Suprapubic skin (tissue), 4 donors: ENCODE measurements at regions not wholly inside any gene's neighbourhood (a gene's known extent, or its start where the extent isn't known, plus 50 kb on each side); places are given as distances from the start of the nearest gene placed in this dataset.
"Not testable (repeated sequence)": the region's sequence is repeated elsewhere in the genome, so short reads cannot be mapped to it uniquely, and the experiment has no call there.

Source experiments
- DNase-seq, 2 donors: peaks; one replicate each; pipeline ENCODE4 v3.0.0-alpha.2; 2019; ENCODE audit warnings: low spot score in 2 of 2
- H3K27ac ChIP-seq: fragments of 200-600 bp; sonication (generic); one replicate; pipeline ENCODE4 v1.5.1; 2019
- H3K27me3 ChIP-seq: fragments of 200-600 bp; sonication (generic); one replicate; pipeline ENCODE4 v1.5.1; 2019
- H3K36me3 ChIP-seq: fragments of 200-600 bp; sonication (generic); one replicate; pipeline ENCODE4 v1.5.1; 2019
- H3K4me1 ChIP-seq: fragments of 200-600 bp; sonication (generic); one replicate; pipeline ENCODE4 v1.5.1; 2019
- H3K4me3 ChIP-seq: fragments of 200-600 bp; sonication (generic); one replicate; pipeline ENCODE4 v1.5.1; 2019; ENCODE audit warnings: mild to moderate bottlenecking
- H3K9me3 ChIP-seq: fragments of 200-600 bp; sonication (generic); one replicate; pipeline ENCODE4 v1.5.1; 2019
- EP300 ChIP-seq: sonication (generic); formaldehyde crosslinking; IDR thresholded peaks from one replicate; pipeline ENCODE4 v1.6.1; 2017; ENCODE audit warnings: antibody characterized with exemption
- POLR2A ChIP-seq, 2 donors: fragments of 450-650 bp; IDR thresholded peaks; one replicate each; pipeline ENCODE4 v1.6.1; 2017; ENCODE audit warnings: antibody characterized with exemption in 2 of 2, mild to moderate bottlenecking in 2 of 2, moderate library complexity in 2 of 2
- POLR2AphosphoS5 ChIP-seq, 3 donors: sonication (generic); formaldehyde crosslinking; IDR thresholded peaks; one replicate each; pipeline ENCODE4 v1.6.1; 2017; ENCODE audit warnings: antibody characterized with exemption in 3 of 3
- WGBS: methylation state at CpG from one replicate; pipeline ENCODE4 v1.1.5; 2018; 5-methylcytosine and 5-hydroxymethylcytosine counted together
- TF ChIP-seq, protein P1 (sequence below), 2 donors: fragments of 200-600 bp in 1 of 2; fragments of 450-650 bp in 1 of 2; sonication (generic) in 1 of 2; IDR thresholded peaks; one replicate each; pipeline ENCODE4 v1.5.1; 2016 to 2019; ENCODE audit warnings: antibody characterized with exemption in 2 of 2, mild to moderate bottlenecking in 1 of 2, moderate library complexity in 1 of 2

DNA sequence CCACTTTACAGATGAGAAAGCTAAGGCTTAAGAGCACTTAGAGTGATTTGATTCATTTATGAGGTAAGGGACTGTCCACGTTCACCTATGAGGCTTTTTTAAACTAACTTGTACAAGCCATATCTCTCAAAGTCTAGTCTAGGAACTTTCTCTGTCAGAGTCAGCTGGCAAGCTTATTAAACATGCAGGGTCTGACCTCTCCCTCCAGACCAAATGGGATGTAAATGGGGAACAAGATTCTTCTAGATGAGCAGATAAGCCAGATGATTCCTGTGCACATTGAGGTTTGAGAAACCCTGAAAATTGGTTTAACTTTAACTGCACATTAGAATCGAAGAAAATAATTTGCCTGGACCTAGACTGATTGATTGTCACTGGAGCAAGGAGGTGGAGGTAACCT, 160.0 kb upstream of the SPRY1 start:
- H3K4me3 ChIP-seq, result no peak overlapping the region
- no peaks in the 10 kb centered on the region for H3K36me3 ChIP-seq
- TF ChIP-seq POLR2AphosphoS5 (IDR thresholded peaks at IDR 0.05) (no peak), EP300 (no peak), POLR2A (IDR thresholded peaks at IDR 0.05) (no peak)
- TF ChIP-seq, protein P1, sequence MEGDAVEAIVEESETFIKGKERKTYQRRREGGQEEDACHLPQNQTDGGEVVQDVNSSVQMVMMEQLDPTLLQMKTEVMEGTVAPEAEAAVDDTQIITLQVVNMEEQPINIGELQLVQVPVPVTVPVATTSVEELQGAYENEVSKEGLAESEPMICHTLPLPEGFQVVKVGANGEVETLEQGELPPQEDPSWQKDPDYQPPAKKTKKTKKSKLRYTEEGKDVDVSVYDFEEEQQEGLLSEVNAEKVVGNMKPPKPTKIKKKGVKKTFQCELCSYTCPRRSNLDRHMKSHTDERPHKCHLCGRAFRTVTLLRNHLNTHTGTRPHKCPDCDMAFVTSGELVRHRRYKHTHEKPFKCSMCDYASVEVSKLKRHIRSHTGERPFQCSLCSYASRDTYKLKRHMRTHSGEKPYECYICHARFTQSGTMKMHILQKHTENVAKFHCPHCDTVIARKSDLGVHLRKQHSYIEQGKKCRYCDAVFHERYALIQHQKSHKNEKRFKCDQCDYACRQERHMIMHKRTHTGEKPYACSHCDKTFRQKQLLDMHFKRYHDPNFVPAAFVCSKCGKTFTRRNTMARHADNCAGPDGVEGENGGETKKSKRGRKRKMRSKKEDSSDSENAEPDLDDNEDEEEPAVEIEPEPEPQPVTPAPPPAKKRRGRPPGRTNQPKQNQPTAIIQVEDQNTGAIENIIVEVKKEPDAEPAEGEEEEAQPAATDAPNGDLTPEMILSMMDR (IDR thresholded peaks at IDR 0.05), result no peak
- no peaks in the 10 kb centered on the region for H3K9me3 ChIP-seq
- 85% methylated on average over 2 of the region's 2 CpGs for WGBS
- H3K4me1 ChIP-seq, result no peaks in the 10 kb centered on the region
- no peak for DNase-seq
- no peaks in the 10 kb centered on the region for H3K27me3 ChIP-seq
- H3K27ac ChIP-seq, result no peak overlapping the region

DNA sequence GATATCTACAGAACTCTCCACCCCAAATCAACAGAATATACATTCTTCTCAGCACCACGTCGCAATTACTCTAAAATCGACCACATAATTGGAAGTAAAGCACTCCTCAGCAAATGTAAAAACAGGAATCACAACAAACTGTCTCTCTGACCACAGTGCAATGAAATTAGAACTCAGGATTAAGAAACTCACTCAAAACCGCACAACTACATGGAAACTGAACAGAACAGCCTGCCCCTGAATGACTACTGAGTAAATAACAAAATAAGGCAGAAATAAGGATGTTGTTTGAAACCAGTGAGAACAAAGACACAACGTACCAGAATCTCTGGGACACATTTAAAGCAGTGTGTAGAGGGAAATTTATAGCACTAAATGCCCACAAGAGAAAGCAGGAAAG, 156.3 kb upstream of the SPRY1 start:
- 88% methylated on average over 5 of the region's 5 CpGs for WGBS
- DNase-seq, H3K27me3 ChIP-seq, H3K9me3 ChIP-seq, H3K36me3 ChIP-seq, H3K4me3 ChIP-seq, H3K27ac ChIP-seq: not testable (repeated sequence)
- peaks cover 10% of the 10 kb centered on the region for H3K4me1 ChIP-seq

DNA sequence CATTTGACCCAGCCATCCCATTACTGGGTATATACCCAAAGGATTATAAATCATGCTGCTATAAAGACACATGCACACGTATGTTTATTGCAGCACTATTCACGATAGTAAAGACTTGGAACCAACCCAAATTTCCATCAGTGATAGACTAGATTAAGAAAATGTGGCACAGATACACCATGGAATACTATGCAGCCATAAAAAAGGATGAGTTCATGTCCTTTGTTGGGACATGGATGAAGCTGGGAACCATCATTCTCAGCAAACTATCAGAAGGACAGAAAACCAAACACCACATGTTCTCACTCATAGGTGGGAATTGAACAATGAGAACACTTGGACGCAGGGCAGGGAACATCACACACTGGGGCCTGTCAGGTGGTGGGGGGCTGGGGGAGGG, 153.4 kb upstream of the SPRY1 start:
- not testable (repeated sequence) for H3K27ac ChIP-seq, DNase-seq, H3K4me3 ChIP-seq, H3K27me3 ChIP-seq, H3K9me3 ChIP-seq, H3K36me3 ChIP-seq
- H3K4me1 ChIP-seq, result peaks cover 37% of the 10 kb centered on the region
- 89% methylated on average over 3 of the region's 3 CpGs for WGBS

DNA sequence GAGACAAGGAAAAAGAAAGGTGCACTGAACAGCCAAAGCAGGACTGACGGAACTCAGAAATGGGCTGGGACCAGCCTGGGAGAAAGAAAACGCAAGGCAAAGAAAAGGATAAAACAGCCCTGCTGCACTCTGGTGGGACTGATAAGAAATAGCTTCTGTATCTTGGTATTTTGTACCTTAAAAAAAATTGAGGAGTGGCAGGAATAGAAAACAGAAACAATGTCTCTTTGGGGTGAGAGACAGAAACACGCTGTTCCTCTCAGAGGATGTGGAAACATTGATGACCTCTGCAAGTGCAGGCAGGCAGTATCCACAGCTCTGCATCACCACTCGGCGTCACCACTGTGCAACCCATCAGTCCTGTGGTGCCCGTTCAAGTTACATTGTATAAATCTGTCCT, 152.5 kb upstream of the SPRY1 start:
- Histone ChIP-seq H3K4me1 (peaks cover 46% of the 10 kb centered on the region), H3K9me3 (no peaks in the 10 kb centered on the region), H3K4me3 (no peak overlapping the region), H3K27me3 (no peaks in the 10 kb centered on the region), H3K36me3 (no peaks in the 10 kb centered on the region), H3K27ac (peak overlapping the region; percentile 7)
- WGBS, result 32% methylated on average over 6 of the region's 6 CpGs
- peak in 1 of 2 donors; percentile 67 for DNase-seq
- TF ChIP-seq POLR2A (IDR thresholded peaks at IDR 0.05), result no peak
- TF ChIP-seq, protein P1 (IDR thresholded peaks at IDR 0.05), result peak in 1 of 2 donors; percentile 13

DNA sequence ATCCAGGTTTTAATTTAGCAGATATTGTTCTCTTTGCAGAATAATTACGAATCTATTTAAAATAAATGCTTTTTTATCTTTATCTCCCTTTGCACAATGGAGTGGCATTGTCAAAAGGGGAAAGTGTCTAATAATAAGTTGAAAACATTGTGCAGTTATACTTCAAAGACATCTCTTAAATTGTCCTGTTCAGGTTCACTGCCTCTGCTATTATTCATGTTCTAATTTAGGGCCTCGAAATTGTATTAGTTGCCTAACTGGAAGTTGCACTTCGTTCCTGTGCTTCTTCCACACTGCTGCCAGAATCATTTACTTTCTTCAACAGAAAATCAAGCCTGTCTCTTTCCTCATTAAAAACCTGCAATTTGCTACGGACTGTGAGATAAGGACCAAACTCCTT, 150.5 kb upstream of the SPRY1 start:
- no peaks in the 10 kb centered on the region for H3K36me3 ChIP-seq
- peak overlapping the region; percentile 67 for H3K27ac ChIP-seq
- DNase-seq, result no peak
- TF ChIP-seq POLR2AphosphoS5 (IDR thresholded peaks at IDR 0.05) (no peak), POLR2A (IDR thresholded peaks at IDR 0.05) (no peak), EP300 (no peak)
- TF ChIP-seq, protein P1 (IDR thresholded peaks at IDR 0.05), result no peak
- H3K9me3 ChIP-seq, result no peaks in the 10 kb centered on the region
- WGBS, result 49% methylated on average over 4 of the region's 4 CpGs
- peaks cover 64% of the 10 kb centered on the region for H3K4me1 ChIP-seq
- no peak overlapping the region for H3K4me3 ChIP-seq
- no peaks in the 10 kb centered on the region for H3K27me3 ChIP-seq

DNA sequence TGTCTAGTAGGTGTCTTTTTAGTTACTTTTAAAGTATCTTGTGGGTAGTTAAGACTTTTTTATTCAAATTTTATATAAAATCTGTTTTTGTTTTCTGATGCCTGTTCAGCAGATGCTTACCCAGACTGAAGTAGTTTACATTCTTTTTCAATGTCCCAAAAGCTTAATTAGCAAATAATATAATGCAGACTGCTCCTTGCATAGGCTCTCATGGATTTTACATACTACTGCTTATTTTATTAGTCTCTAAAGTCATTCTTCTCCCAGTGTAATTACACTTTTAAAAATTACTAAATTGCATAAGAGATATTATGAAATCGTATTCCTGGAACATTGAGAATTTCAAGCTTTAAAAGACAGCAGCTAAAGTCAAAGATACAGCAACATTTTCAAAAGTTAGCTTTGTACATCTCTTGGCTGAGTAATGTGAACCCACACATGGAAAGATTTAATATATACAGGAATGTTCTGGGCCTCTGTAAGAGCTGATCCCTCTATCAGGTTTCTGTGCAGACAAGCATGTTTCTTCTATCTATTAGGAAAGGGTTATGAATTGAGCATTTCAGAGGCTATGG, 148.4 kb upstream of the SPRY1 start:
- DNase-seq, result no peak
- no peaks in the 10 kb centered on the region for H3K36me3 ChIP-seq
- H3K27ac ChIP-seq, result peak overlapping the region; percentile 75
- H3K4me3 ChIP-seq, result no peak overlapping the region
- no peaks in the 10 kb centered on the region for H3K27me3 ChIP-seq
- peaks cover 69% of the 10 kb centered on the region for H3K4me1 ChIP-seq
- 32% methylated on average over 1 of the region's 1 CpG for WGBS
- no peaks in the 10 kb centered on the region for H3K9me3 ChIP-seq
- TF ChIP-seq POLR2AphosphoS5 (IDR thresholded peaks at IDR 0.05) (no peak), EP300 (no peak), POLR2A (IDR thresholded peaks at IDR 0.05) (no peak)
- TF ChIP-seq, protein P1 (IDR thresholded peaks at IDR 0.05), result no peak
